ENCODE measurements at regions not wholly inside any gene's neighbourhood (a gene's known extent, or its start where the extent isn't known, plus 50 kb on each side); places are given as distances from the start of the nearest gene placed in this dataset.

- TF ChIP-seq POLR2AphosphoS5 (IDR thresholded peaks at IDR 0.05; ENCODE audit: insufficient read depth in 1 of 2, low read depth in 1 of 2) = no peak
- TF ChIP-seq CTCF (IDR thresholded peaks at IDR 0.05) = no peak
- no peak for TF ChIP-seq POLR2A (IDR thresholded peaks at IDR 0.05)
Observed at GRCh38 chr12:104896146-104896545, 61.9 kb downstream of the SLC41A2 start.
